HEK293 (cell line): ENCODE measurements at regions not wholly inside any gene's neighbourhood (a gene's known extent, or its start where the extent isn't known, plus 50 kb on each side); places are given as distances from the start of the nearest gene placed in this dataset.

Experiments used
- GLI4 ChIP-seq: fragments of 450-650 bp; formaldehyde crosslinking; IDR thresholded peaks from 2 replicates; pipeline ENCODE4 v1.5.1; 2016; ENCODE audit warnings: missing biosample characterization, missing genetic modification characterization
- HOXD13 ChIP-seq: sonication (generic); formaldehyde crosslinking; IDR thresholded peaks from 2 replicates; pipeline ENCODE4 v1.8.0; 2022; ENCODE audit warnings: missing genetic modification reagents, borderline replicate concordance
- IKZF3 ChIP-seq: fragments of 450-650 bp; IDR thresholded peaks from 2 replicates; pipeline ENCODE4 v1.5.0; 2018; ENCODE audit warnings: missing biosample characterization, mild to moderate bottlenecking, missing genetic modification characterization, moderate library complexity
- SETDB1 ChIP-seq: IDR thresholded peaks from one replicate; pipeline ENCODE4 v1.6.1; 2017; ENCODE audit warnings: mild to moderate bottlenecking, low read length, moderate library complexity, mixed read lengths; ENCODE audit not compliant: insufficient read length
- ZNF350 ChIP-seq: fragments of 450-650 bp; formaldehyde crosslinking; IDR thresholded peaks from 2 replicates; pipeline ENCODE4 v1.5.0; 2017; ENCODE audit warnings: missing biosample characterization, mild to moderate bottlenecking, missing genetic modification characterization
- ZNF37A ChIP-seq: fragments of 450-650 bp; IDR thresholded peaks from 2 replicates; pipeline ENCODE4 v1.5.1; 2018; ENCODE audit warnings: missing biosample characterization, missing genetic modification characterization
- ZNF530 ChIP-seq: fragments of 450-650 bp; formaldehyde crosslinking; IDR thresholded peaks from 2 replicates; pipeline ENCODE4 v1.5.1; 2016; ENCODE audit warnings: low read depth, missing biosample characterization, missing genetic modification characterization
- ZNF561 ChIP-seq: fragments of 450-650 bp; IDR thresholded peaks from 2 replicates; pipeline ENCODE4 v1.5.1; 2018; ENCODE audit warnings: missing biosample characterization, missing genetic modification characterization, borderline replicate concordance
- TF ChIP-seq, protein P1 (sequence below): fragments of 450-650 bp; formaldehyde crosslinking; IDR thresholded peaks from 2 replicates; pipeline ENCODE4 v1.5.1; 2016; ENCODE audit warnings: missing biosample characterization, missing genetic modification characterization
- TF ChIP-seq, protein P2 (sequence below): fragments of 450-650 bp; formaldehyde crosslinking; IDR thresholded peaks from 2 replicates; pipeline ENCODE4 v1.5.1; 2016; ENCODE audit warnings: missing biosample characterization, missing genetic modification characterization
- TF ChIP-seq, protein P3 (sequence below): fragments of 450-650 bp; formaldehyde crosslinking; IDR thresholded peaks from 2 replicates; pipeline ENCODE4 v1.5.1; 2016; ENCODE audit warnings: missing biosample characterization, missing genetic modification characterization
- TF ChIP-seq, protein P4 (sequence below): fragments of 450-650 bp; formaldehyde crosslinking; IDR thresholded peaks from 2 replicates; pipeline ENCODE4 v1.5.1; 2016; ENCODE audit warnings: missing biosample characterization, missing genetic modification characterization
- TF ChIP-seq, protein P5 (sequence below): fragments of 450-650 bp; formaldehyde crosslinking; IDR thresholded peaks from 2 replicates; pipeline ENCODE4 v1.5.1; 2016; ENCODE audit warnings: missing biosample characterization, missing genetic modification characterization
- TF ChIP-seq, protein P6 (sequence below): fragments of 450-650 bp; formaldehyde crosslinking; IDR thresholded peaks from 2 replicates; pipeline ENCODE4; 2016; ENCODE audit warnings: missing biosample characterization, missing genetic modification characterization

DNA sequence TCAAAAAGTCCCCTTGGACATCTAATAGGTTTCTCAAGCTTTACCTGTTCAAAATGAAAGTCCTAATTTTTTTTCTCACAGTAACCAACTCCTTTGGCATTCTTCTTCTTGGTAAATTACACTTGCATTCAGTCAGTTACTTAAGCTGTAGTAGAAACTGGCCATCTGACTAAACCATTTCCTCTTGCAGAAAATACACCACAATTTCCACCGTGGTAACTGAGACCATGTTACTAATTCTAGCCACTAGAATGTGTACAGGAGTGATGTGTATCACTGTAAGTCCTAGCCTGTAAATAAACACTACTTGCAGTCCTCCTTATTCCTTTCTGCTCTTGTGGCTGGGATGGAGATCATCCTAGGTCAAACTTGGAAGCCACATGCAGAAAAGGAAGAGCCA is 965.4 kb upstream of the TMPRSS15 start:
- TF ChIP-seq, protein P1, sequence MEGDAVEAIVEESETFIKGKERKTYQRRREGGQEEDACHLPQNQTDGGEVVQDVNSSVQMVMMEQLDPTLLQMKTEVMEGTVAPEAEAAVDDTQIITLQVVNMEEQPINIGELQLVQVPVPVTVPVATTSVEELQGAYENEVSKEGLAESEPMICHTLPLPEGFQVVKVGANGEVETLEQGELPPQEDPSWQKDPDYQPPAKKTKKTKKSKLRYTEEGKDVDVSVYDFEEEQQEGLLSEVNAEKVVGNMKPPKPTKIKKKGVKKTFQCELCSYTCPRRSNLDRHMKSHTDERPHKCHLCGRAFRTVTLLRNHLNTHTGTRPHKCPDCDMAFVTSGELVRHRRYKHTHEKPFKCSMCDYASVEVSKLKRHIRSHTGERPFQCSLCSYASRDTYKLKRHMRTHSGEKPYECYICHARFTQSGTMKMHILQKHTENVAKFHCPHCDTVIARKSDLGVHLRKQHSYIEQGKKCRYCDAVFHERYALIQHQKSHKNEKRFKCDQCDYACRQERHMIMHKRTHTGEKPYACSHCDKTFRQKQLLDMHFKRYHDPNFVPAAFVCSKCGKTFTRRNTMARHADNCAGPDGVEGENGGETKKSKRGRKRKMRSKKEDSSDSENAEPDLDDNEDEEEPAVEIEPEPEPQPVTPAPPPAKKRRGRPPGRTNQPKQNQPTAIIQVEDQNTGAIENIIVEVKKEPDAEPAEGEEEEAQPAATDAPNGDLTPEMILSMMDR = no peak
- no peak for TF ChIP-seq ZNF530 (tag by site-specific recombination)
- TF ChIP-seq, protein P2, sequence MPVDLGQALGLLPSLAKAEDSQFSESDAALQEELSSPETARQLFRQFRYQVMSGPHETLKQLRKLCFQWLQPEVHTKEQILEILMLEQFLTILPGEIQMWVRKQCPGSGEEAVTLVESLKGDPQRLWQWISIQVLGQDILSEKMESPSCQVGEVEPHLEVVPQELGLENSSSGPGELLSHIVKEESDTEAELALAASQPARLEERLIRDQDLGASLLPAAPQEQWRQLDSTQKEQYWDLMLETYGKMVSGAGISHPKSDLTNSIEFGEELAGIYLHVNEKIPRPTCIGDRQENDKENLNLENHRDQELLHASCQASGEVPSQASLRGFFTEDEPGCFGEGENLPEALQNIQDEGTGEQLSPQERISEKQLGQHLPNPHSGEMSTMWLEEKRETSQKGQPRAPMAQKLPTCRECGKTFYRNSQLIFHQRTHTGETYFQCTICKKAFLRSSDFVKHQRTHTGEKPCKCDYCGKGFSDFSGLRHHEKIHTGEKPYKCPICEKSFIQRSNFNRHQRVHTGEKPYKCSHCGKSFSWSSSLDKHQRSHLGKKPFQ (tag by site-specific recombination) = no peak
- TF ChIP-seq, protein P3, sequence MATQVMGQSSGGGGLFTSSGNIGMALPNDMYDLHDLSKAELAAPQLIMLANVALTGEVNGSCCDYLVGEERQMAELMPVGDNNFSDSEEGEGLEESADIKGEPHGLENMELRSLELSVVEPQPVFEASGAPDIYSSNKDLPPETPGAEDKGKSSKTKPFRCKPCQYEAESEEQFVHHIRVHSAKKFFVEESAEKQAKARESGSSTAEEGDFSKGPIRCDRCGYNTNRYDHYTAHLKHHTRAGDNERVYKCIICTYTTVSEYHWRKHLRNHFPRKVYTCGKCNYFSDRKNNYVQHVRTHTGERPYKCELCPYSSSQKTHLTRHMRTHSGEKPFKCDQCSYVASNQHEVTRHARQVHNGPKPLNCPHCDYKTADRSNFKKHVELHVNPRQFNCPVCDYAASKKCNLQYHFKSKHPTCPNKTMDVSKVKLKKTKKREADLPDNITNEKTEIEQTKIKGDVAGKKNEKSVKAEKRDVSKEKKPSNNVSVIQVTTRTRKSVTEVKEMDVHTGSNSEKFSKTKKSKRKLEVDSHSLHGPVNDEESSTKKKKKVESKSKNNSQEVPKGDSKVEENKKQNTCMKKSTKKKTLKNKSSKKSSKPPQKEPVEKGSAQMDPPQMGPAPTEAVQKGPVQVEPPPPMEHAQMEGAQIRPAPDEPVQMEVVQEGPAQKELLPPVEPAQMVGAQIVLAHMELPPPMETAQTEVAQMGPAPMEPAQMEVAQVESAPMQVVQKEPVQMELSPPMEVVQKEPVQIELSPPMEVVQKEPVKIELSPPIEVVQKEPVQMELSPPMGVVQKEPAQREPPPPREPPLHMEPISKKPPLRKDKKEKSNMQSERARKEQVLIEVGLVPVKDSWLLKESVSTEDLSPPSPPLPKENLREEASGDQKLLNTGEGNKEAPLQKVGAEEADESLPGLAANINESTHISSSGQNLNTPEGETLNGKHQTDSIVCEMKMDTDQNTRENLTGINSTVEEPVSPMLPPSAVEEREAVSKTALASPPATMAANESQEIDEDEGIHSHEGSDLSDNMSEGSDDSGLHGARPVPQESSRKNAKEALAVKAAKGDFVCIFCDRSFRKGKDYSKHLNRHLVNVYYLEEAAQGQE = no peak
- no peak for TF ChIP-seq GLI4 (tag by site-specific recombination)
- no peak for TF ChIP-seq HOXD13 (CRISPR knock-in tag)
- TF ChIP-seq, protein P4, sequence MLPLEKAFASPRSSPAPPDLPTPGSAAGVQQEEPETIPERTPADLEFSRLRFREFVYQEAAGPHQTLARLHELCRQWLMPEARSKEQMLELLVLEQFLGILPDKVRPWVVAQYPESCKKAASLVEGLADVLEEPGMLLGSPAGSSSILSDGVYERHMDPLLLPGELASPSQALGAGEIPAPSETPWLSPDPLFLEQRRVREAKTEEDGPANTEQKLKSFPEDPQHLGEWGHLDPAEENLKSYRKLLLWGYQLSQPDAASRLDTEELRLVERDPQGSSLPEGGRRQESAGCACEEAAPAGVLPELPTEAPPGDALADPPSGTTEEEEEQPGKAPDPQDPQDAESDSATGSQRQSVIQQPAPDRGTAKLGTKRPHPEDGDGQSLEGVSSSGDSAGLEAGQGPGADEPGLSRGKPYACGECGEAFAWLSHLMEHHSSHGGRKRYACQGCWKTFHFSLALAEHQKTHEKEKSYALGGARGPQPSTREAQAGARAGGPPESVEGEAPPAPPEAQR (tag by site-specific recombination) = no peak
- TF ChIP-seq ZNF37A (tag by site-specific recombination) = no peak
- TF ChIP-seq SETDB1 = no peak
- TF ChIP-seq ZNF350 (tag by site-specific recombination) = no peak
- TF ChIP-seq, protein P5, sequence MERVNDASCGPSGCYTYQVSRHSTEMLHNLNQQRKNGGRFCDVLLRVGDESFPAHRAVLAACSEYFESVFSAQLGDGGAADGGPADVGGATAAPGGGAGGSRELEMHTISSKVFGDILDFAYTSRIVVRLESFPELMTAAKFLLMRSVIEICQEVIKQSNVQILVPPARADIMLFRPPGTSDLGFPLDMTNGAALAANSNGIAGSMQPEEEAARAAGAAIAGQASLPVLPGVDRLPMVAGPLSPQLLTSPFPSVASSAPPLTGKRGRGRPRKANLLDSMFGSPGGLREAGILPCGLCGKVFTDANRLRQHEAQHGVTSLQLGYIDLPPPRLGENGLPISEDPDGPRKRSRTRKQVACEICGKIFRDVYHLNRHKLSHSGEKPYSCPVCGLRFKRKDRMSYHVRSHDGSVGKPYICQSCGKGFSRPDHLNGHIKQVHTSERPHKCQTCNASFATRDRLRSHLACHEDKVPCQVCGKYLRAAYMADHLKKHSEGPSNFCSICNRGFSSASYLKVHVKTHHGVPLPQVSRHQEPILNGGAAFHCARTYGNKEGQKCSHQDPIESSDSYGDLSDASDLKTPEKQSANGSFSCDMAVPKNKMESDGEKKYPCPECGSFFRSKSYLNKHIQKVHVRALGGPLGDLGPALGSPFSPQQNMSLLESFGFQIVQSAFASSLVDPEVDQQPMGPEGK (tag by site-specific recombination) = no peak
- TF ChIP-seq IKZF3 (tag by site-specific recombination) = no peak
- TF ChIP-seq, protein P6, sequence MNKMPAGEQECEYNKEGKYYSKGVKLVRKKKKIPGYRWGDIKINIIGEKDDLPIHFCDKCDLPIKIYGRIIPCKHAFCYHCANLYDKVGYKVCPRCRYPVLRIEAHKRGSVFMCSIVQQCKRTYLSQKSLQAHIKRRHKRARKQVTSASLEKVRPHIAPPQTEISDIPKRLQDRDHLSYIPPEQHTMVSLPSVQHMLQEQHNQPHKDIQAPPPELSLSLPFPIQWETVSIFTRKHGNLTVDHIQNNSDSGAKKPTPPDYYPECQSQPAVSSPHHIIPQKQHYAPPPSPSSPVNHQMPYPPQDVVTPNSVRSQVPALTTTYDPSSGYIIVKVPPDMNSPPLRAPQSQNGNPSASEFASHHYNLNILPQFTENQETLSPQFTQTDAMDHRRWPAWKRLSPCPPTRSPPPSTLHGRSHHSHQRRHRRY (tag by site-specific recombination) = no peak
- no peak for TF ChIP-seq ZNF561 (tag by site-specific recombination)
